ENCODE measurements at regions not wholly inside any gene's neighbourhood (a gene's known extent, or its start where the extent isn't known, plus 50 kb on each side); places are given as distances from the start of the nearest gene placed in this dataset.

DNA sequence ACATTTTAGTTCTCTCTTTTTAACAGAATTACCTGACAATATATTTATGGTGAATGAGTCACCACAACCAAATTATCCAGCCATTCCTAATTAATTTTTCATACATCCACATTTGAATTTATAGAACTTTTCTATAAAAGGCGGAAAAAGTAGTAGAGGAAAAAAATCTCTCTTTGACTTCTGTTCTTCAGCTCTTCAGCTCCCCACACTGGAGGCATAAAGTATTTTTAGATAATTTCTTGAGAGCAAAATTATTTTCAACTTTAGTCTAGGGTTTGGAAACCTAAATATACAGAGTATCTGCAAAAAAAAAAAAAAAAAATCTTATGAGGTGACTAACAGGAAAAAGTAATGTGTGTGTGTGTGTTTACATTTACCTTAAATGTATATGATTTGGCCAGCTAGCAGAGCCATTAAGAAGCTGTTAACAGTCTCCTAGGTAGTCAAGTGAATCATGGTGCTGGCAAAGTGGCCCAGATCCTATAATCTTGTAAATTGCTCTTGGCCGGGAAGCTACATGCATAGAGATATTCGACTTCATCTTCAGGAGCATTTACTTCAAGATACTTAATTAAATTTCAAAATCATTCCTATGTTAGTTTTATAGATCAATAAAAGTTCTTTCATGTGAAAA is 383.1 kb upstream of the STEAP1 start:
- TF ChIP-seq, protein P1, sequence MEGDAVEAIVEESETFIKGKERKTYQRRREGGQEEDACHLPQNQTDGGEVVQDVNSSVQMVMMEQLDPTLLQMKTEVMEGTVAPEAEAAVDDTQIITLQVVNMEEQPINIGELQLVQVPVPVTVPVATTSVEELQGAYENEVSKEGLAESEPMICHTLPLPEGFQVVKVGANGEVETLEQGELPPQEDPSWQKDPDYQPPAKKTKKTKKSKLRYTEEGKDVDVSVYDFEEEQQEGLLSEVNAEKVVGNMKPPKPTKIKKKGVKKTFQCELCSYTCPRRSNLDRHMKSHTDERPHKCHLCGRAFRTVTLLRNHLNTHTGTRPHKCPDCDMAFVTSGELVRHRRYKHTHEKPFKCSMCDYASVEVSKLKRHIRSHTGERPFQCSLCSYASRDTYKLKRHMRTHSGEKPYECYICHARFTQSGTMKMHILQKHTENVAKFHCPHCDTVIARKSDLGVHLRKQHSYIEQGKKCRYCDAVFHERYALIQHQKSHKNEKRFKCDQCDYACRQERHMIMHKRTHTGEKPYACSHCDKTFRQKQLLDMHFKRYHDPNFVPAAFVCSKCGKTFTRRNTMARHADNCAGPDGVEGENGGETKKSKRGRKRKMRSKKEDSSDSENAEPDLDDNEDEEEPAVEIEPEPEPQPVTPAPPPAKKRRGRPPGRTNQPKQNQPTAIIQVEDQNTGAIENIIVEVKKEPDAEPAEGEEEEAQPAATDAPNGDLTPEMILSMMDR (IDR thresholded peaks at IDR 0.05; ENCODE audit: low read depth, low read length), result no peak
- TF ChIP-seq POLR2A (IDR thresholded peaks at IDR 0.05; ENCODE audit: extremely low read depth, insufficient read length), result no peak
